H1 (cell line): ENCODE measurements at regions not wholly inside any gene's neighbourhood (a gene's known extent, or its start where the extent isn't known, plus 50 kb on each side); places are given as distances from the start of the nearest gene placed in this dataset.

Experiments used
- BACH1 ChIP-seq: IDR thresholded peaks from 2 replicates; pipeline ENCODE4 v1.6.1; 2012; ENCODE audit warnings: low read length, improper control_type of control experiment
- CEBPB ChIP-seq: IDR thresholded peaks from 2 replicates; pipeline ENCODE4 v1.6.1; 2012; ENCODE audit warnings: low read depth, low read length
- EGR1 ChIP-seq: IDR thresholded peaks from 2 replicates; pipeline ENCODE4 v1.6.1; 2011; ENCODE audit warnings: low read depth, low read length, borderline replicate concordance
- HDAC2 ChIP-seq, 2 experiments: fragments of 300-600 bp in 1 of 2; sonication (generic) in 1 of 2; IDR thresholded peaks; 2 replicates each; pipeline ENCODE4 v1.6.1; 2011 to 2012; ENCODE audit warnings: low read depth in 2 of 2, low read length in 2 of 2, mild to moderate bottlenecking in 2 of 2, moderate library complexity in 2 of 2, borderline replicate concordance in 1 of 2, inconsistent platforms in 1 of 2
- PHF8 ChIP-seq: fragments of 200-600 bp; sonication (generic); conservative IDR thresholded peaks from 2 replicates; pipeline ENCODE4 v1.7.1; 2012; ENCODE audit warnings: low read depth, mild to moderate bottlenecking, inconsistent platforms, low read length, moderate library complexity
- SIN3A ChIP-seq, 2 experiments: IDR thresholded peaks in 1 of 2; conservative IDR thresholded peaks in 1 of 2; 2 replicates each; pipeline ENCODE4 v1.6.1; 2011 to 2012; ENCODE audit warnings: low read length in 2 of 2, improper control_type of control experiment in 1 of 2, low read depth in 1 of 2, mild to moderate bottlenecking in 1 of 2
- SIX5 ChIP-seq: IDR thresholded peaks from 2 replicates; pipeline ENCODE4 v1.6.1; 2011; ENCODE audit warnings: mild to moderate bottlenecking, low read depth, low read length
- SP4 ChIP-seq: IDR thresholded peaks from 2 replicates; pipeline ENCODE4 v1.6.1; 2012; ENCODE audit warnings: low read length, inconsistent platforms
- TCF12 ChIP-seq: IDR thresholded peaks from 2 replicates; pipeline ENCODE4 v1.6.1; 2011; ENCODE audit warnings: low read depth, mild to moderate bottlenecking, low read length
- ZNF274 ChIP-seq: IDR thresholded peaks from 2 replicates; pipeline ENCODE4 v1.7.0; 2012; ENCODE audit warnings: low read length, borderline replicate concordance; ENCODE audit errors: extremely low read depth
- TF ChIP-seq, protein P1 (sequence below): fragments of 300-600 bp; sonication (generic); IDR thresholded peaks from 2 replicates; pipeline ENCODE4 v1.7.1; 2012; ENCODE audit warnings: low read length, moderate library complexity, mild to moderate bottlenecking, inconsistent platforms; ENCODE audit not compliant: insufficient replicate concordance

DNA sequence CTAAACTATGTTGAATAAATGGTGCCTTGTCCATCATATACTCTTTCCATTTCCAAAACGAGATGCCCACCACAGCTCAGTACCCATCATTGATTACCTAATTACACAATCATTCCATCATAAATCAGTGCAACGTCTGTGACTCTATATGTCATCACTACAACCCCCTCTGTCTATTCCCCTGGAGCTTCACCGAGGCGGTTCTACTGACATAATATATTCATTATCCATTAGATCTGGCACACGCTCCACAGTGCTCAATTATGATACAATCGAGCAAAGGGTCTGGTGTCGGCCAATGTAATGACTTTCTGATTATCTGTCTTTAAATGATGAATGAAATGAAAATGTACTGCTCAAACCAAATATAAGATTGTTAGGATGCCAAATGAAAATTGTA, 1737.7 kb upstream of the WWC1 start (continued):
- TF ChIP-seq, protein P1, sequence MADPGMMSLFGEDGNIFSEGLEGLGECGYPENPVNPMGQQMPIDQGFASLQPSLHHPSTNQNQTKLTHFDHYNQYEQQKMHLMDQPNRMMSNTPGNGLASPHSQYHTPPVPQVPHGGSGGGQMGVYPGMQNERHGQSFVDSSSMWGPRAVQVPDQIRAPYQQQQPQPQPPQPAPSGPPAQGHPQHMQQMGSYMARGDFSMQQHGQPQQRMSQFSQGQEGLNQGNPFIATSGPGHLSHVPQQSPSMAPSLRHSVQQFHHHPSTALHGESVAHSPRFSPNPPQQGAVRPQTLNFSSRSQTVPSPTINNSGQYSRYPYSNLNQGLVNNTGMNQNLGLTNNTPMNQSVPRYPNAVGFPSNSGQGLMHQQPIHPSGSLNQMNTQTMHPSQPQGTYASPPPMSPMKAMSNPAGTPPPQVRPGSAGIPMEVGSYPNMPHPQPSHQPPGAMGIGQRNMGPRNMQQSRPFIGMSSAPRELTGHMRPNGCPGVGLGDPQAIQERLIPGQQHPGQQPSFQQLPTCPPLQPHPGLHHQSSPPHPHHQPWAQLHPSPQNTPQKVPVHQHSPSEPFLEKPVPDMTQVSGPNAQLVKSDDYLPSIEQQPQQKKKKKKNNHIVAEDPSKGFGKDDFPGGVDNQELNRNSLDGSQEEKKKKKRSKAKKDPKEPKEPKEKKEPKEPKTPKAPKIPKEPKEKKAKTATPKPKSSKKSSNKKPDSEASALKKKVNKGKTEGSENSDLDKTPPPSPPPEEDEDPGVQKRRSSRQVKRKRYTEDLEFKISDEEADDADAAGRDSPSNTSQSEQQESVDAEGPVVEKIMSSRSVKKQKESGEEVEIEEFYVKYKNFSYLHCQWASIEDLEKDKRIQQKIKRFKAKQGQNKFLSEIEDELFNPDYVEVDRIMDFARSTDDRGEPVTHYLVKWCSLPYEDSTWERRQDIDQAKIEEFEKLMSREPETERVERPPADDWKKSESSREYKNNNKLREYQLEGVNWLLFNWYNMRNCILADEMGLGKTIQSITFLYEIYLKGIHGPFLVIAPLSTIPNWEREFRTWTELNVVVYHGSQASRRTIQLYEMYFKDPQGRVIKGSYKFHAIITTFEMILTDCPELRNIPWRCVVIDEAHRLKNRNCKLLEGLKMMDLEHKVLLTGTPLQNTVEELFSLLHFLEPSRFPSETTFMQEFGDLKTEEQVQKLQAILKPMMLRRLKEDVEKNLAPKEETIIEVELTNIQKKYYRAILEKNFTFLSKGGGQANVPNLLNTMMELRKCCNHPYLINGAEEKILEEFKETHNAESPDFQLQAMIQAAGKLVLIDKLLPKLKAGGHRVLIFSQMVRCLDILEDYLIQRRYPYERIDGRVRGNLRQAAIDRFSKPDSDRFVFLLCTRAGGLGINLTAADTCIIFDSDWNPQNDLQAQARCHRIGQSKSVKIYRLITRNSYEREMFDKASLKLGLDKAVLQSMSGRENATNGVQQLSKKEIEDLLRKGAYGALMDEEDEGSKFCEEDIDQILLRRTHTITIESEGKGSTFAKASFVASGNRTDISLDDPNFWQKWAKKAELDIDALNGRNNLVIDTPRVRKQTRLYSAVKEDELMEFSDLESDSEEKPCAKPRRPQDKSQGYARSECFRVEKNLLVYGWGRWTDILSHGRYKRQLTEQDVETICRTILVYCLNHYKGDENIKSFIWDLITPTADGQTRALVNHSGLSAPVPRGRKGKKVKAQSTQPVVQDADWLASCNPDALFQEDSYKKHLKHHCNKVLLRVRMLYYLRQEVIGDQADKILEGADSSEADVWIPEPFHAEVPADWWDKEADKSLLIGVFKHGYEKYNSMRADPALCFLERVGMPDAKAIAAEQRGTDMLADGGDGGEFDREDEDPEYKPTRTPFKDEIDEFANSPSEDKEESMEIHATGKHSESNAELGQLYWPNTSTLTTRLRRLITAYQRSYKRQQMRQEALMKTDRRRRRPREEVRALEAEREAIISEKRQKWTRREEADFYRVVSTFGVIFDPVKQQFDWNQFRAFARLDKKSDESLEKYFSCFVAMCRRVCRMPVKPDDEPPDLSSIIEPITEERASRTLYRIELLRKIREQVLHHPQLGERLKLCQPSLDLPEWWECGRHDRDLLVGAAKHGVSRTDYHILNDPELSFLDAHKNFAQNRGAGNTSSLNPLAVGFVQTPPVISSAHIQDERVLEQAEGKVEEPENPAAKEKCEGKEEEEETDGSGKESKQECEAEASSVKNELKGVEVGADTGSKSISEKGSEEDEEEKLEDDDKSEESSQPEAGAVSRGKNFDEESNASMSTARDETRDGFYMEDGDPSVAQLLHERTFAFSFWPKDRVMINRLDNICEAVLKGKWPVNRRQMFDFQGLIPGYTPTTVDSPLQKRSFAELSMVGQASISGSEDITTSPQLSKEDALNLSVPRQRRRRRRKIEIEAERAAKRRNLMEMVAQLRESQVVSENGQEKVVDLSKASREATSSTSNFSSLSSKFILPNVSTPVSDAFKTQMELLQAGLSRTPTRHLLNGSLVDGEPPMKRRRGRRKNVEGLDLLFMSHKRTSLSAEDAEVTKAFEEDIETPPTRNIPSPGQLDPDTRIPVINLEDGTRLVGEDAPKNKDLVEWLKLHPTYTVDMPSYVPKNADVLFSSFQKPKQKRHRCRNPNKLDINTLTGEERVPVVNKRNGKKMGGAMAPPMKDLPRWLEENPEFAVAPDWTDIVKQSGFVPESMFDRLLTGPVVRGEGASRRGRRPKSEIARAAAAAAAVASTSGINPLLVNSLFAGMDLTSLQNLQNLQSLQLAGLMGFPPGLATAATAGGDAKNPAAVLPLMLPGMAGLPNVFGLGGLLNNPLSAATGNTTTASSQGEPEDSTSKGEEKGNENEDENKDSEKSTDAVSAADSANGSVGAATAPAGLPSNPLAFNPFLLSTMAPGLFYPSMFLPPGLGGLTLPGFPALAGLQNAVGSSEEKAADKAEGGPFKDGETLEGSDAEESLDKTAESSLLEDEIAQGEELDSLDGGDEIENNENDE: no peak
- TF ChIP-seq SIX5 (no peak), HDAC2 (IDR thresholded peaks at IDR 0.05; ENCODE audit: borderline replicate concordance in 1 of 2, low read depth in 2 of 2, low read length in 2 of 2) (no peak), PHF8 (no peak), TCF12 (no peak), SIN3A (conservative IDR thresholded peaks at IDR 0.05 in 1 of 2, IDR thresholded peaks at IDR 0.05 in 1 of 2; ENCODE audit: low read depth in 1 of 2, low read length in 2 of 2) (no peak), EGR1 (no peak), ZNF274 (no peak), SP4 (no peak), CEBPB (no peak), BACH1 (no peak)
- TF ChIP-seq, all 59 proteins: peak for 0
